SK-N-SH treated with all-trans-retinoic acid at 6 μM for 48 hours (cell line): ENCODE measurements at regions not wholly inside any gene's neighbourhood (a gene's known extent, or its start where the extent isn't known, plus 50 kb on each side); places are given as distances from the start of the nearest gene placed in this dataset.
"Not testable (repeated sequence)": the region's sequence is repeated elsewhere in the genome, so short reads cannot be mapped to it uniquely, and the experiment has no call there.

Experiments
- ATAC-seq: fragments of 200-7000 bp; cut with Tn5 transposase; 3 replicates; pipeline ENCODE4 v1.9.1; 2020; ENCODE audit warnings: mild to moderate bottlenecking, moderate library complexity
- ARNTL ChIP-seq: fragments of 450-650 bp; formaldehyde crosslinking; IDR thresholded peaks from 2 replicates; pipeline ENCODE4 v1.5.0; 2020; ENCODE audit warnings: low read depth, mild to moderate bottlenecking, moderate library complexity, borderline replicate concordance
- BACH2 ChIP-seq: fragments of 250-450 bp; sonication (Bioruptor Pico); IDR thresholded peaks from 2 replicates; pipeline ENCODE4 v1.9.0; 2021; ENCODE audit warnings: mild to moderate bottlenecking, borderline replicate concordance
- CSDC2 ChIP-seq: fragments of 250-450 bp; sonication (Bioruptor Pico); IDR thresholded peaks from 2 replicates; pipeline ENCODE4 v1.5.0; 2020; ENCODE audit warnings: mild to moderate bottlenecking, moderate library complexity
- ESRRG ChIP-seq: fragments of 250-450 bp; sonication (Bioruptor Pico); IDR thresholded peaks from 2 replicates; pipeline ENCODE4 v1.6.1; 2021; ENCODE audit warnings: mild to moderate bottlenecking
- GLIS3 ChIP-seq: fragments of 250-450 bp; sonication (Bioruptor Pico); IDR thresholded peaks from 2 replicates; pipeline ENCODE4 v1.5.0; 2020; ENCODE audit warnings: mild to moderate bottlenecking, moderate library complexity
- ISL1 ChIP-seq: fragments of 250-450 bp; sonication (Bioruptor Pico); IDR thresholded peaks from 2 replicates; pipeline ENCODE4 v2.1.2; 2022; ENCODE audit warnings: mild to moderate bottlenecking, moderate library complexity
- OSR1 ChIP-seq: fragments of 250-450 bp; sonication (Bioruptor Pico); IDR thresholded peaks from 2 replicates; pipeline ENCODE4 v1.8.0; 2022; ENCODE audit warnings: moderate library complexity, mild to moderate bottlenecking, inconsistent platforms
- PPARA ChIP-seq: fragments of 250-450 bp; sonication (Bioruptor Pico); IDR thresholded peaks from 2 replicates; pipeline ENCODE4 v1.5.0; 2020; ENCODE audit warnings: mild to moderate bottlenecking, borderline replicate concordance
- RARB ChIP-seq: fragments of 250-450 bp; sonication (Bioruptor Pico); IDR thresholded peaks from 2 replicates; pipeline ENCODE4 v1.8.0; 2021; ENCODE audit warnings: mild to moderate bottlenecking, moderate library complexity
- SNAI2 ChIP-seq: fragments of 250-450 bp; sonication (Bioruptor Pico); IDR thresholded peaks from 2 replicates; pipeline ENCODE4 v1.5.0; 2020; ENCODE audit warnings: mild to moderate bottlenecking, moderate library complexity
- TCF4 ChIP-seq: fragments of 250-450 bp; sonication (Bioruptor Pico); IDR thresholded peaks from 2 replicates; pipeline ENCODE4 v1.8.0; 2021; ENCODE audit warnings: mild to moderate bottlenecking, moderate library complexity, borderline replicate concordance
- TOX ChIP-seq: fragments of 250-450 bp; sonication (Bioruptor Pico); IDR thresholded peaks from 2 replicates; pipeline ENCODE4 v1.8.0; 2021; ENCODE audit warnings: mild to moderate bottlenecking, moderate library complexity, borderline replicate concordance
- ZC3H10 ChIP-seq: fragments of 250-450 bp; sonication (Bioruptor Pico); IDR thresholded peaks from 2 replicates; pipeline ENCODE4 v1.5.1; 2021; ENCODE audit warnings: mild to moderate bottlenecking, moderate library complexity
- ZFP3 ChIP-seq: fragments of 250-450 bp; sonication (Bioruptor Pico); IDR thresholded peaks from 2 replicates; pipeline ENCODE4 v1.5.0; 2020; ENCODE audit warnings: mild to moderate bottlenecking, moderate library complexity
- ZNF565 ChIP-seq: fragments of 450-650 bp; formaldehyde crosslinking; conservative IDR thresholded peaks from 2 replicates; pipeline ENCODE4 v1.5.0; 2020; ENCODE audit warnings: low read depth, mild to moderate bottlenecking, moderate library complexity
- ZNF70 ChIP-seq: fragments of 450-650 bp; formaldehyde crosslinking; IDR thresholded peaks from 2 replicates; pipeline ENCODE4 v1.5.0; 2020; ENCODE audit warnings: mild to moderate bottlenecking, moderate library complexity
- ZNF8 ChIP-seq: fragments of 450-650 bp; formaldehyde crosslinking; IDR thresholded peaks from 2 replicates; pipeline ENCODE4 v1.5.0; 2020; ENCODE audit warnings: mild to moderate bottlenecking, moderate library complexity
- TF ChIP-seq, protein P1 (sequence below): fragments of 250-450 bp; sonication (Bioruptor Pico); IDR thresholded peaks from 2 replicates; pipeline ENCODE4 v1.8.0; 2021; ENCODE audit warnings: low read depth, mild to moderate bottlenecking, moderate library complexity, borderline replicate concordance
- TF ChIP-seq, protein P2 (sequence below): fragments of 250-450 bp; sonication (Bioruptor Pico); IDR thresholded peaks from 2 replicates; pipeline ENCODE4 v1.5.1; 2020; ENCODE audit warnings: low read depth, mild to moderate bottlenecking, moderate library complexity
- TF ChIP-seq, protein P3 (sequence below): fragments of 250-450 bp; sonication (Bioruptor Pico); IDR thresholded peaks from 2 replicates; pipeline ENCODE4 v1.8.0; 2020; ENCODE audit warnings: mild to moderate bottlenecking, moderate library complexity, borderline replicate concordance
- TF ChIP-seq, protein P4 (sequence below): fragments of 250-450 bp; sonication (Bioruptor Pico); IDR thresholded peaks from 2 replicates; pipeline ENCODE4 v1.5.1; 2021; ENCODE audit warnings: mild to moderate bottlenecking, moderate library complexity

DNA sequence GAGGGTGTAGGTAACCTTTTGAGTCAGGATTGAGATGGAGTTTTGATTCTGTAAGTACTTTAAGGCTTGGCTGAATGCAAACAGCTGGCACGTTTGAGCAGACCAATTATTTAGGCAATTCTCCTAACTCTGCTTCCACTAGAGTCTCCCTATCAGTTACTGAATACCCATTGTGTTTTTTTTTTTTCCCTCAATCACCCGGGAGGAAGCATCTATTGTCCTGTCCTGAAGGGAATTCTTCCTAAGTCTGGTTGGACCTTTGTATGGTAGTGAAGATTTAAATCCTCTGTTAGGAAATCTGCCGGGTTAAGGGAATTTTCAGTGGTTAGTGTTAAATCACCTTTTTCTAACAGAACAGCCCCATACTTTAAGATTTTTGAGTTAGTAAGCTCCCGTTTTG lies 571.2 kb upstream of the USP24 start (continued):
- TF ChIP-seq, protein P1, sequence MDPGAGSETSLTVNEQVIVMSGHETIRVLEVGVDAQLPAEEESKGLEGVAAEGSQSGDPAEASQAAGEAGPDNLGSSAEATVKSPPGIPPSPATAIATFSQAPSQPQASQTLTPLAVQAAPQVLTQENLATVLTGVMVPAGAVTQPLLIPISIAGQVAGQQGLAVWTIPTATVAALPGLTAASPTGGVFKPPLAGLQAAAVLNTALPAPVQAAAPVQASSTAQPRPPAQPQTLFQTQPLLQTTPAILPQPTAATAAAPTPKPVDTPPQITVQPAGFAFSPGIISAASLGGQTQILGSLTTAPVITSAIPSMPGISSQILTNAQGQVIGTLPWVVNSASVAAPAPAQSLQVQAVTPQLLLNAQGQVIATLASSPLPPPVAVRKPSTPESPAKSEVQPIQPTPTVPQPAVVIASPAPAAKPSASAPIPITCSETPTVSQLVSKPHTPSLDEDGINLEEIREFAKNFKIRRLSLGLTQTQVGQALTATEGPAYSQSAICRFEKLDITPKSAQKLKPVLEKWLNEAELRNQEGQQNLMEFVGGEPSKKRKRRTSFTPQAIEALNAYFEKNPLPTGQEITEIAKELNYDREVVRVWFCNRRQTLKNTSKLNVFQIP (CRISPR knock-in tag) = no peak

DNA sequence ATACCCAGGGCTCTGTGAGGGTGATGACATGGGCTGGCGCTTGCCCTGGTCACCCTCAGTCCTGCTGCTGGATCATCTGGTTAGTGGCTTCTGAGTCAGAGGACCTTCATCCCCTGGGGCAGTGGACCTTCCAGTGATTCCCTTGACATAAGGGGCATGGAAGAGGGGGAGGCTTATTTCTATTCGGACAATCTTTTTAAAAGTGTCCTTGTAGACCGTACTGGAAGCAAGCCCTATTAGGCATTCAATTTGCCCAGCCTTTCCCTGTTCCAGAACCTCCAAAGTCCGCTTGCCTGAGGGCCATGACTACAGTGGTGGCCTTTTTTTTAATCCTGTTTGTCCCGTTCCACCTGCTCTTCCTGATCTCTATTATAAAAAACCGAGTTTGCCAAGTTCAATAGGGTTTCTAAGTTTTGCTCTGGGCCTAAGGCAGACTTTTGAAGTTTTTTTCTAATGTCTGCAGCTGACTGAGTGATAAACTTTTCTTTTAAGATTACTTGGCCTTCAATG lies 569.8 kb upstream of the USP24 start:
- ATAC-seq = not testable (repeated sequence)

DNA sequence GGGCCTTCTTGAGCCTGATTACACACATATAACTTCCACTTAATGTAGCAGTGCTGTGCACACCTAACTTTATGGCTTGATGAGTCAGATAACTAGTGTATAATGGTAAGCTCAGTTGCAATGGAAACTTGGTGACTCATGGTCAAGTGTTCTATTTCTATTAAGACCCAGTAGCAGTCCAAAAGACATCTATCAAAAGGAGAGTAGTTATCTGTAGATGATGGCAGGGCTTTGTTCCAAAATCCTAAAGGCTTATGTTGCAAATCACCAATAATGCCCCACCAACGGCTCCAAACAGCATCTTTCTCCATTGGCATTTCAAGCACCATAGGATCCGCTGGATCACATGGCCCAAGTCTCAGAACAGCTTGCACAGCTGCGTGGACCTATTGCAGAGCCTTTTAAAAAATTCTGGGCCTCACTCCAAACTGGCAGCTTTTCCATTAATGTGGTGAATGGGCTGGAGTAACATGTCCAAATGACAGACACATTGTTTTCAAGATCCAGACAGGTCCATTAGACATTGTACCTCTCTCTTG lies 566.8 kb upstream of the USP24 start:
- peak; percentile 68 for TF ChIP-seq ISL1 (CRISPR knock-in tag)
- no peak for TF ChIP-seq ESRRG (CRISPR knock-in tag)
- peak; percentile 65 for TF ChIP-seq TOX
- ATAC-seq = peak; percentile 95

DNA sequence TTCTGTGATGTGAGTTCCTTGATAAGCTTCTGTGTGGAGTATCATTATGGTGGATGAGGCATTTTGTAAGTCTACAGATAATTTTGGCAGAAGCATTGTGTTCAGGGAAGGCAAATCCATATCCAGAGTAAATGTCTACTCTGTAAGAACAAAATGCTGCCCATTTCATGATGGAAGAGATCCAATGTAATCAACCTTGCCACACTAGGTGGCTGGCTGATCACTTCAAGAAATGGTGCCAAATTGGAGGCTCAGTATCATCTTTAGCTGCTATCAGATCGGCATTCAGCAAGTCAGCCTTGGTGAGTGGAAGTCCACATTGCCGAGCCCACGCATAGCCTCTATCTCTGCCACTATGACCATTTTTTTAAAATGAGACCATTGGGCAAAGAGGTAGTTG lies 565.8 kb upstream of the USP24 start:
- TF ChIP-seq ISL1 (CRISPR knock-in tag) = no peak
- no peak for TF ChIP-seq CSDC2 (CRISPR knock-in tag)
- no peak for TF ChIP-seq SNAI2 (CRISPR knock-in tag)
- TF ChIP-seq ZFP3 (CRISPR knock-in tag) = no peak
- no peak for TF ChIP-seq ESRRG (CRISPR knock-in tag)
- no peak for TF ChIP-seq GLIS3 (CRISPR knock-in tag)
- TF ChIP-seq, protein P2, sequence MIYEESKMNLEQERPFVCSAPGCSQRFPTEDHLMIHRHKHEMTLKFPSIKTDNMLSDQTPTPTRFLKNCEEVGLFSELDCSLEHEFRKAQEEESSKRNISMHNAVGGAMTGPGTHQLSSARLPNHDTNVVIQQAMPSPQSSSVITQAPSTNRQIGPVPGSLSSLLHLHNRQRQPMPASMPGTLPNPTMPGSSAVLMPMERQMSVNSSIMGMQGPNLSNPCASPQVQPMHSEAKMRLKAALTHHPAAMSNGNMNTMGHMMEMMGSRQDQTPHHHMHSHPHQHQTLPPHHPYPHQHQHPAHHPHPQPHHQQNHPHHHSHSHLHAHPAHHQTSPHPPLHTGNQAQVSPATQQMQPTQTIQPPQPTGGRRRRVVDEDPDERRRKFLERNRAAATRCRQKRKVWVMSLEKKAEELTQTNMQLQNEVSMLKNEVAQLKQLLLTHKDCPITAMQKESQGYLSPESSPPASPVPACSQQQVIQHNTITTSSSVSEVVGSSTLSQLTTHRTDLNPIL (CRISPR knock-in tag) = no peak
- TF ChIP-seq TCF4 = no peak
- TF ChIP-seq, protein P1 (CRISPR knock-in tag) = no peak
- TF ChIP-seq ZC3H10 (CRISPR knock-in tag) = no peak
- no peak for TF ChIP-seq OSR1 (CRISPR knock-in tag)
- TF ChIP-seq, protein P3, sequence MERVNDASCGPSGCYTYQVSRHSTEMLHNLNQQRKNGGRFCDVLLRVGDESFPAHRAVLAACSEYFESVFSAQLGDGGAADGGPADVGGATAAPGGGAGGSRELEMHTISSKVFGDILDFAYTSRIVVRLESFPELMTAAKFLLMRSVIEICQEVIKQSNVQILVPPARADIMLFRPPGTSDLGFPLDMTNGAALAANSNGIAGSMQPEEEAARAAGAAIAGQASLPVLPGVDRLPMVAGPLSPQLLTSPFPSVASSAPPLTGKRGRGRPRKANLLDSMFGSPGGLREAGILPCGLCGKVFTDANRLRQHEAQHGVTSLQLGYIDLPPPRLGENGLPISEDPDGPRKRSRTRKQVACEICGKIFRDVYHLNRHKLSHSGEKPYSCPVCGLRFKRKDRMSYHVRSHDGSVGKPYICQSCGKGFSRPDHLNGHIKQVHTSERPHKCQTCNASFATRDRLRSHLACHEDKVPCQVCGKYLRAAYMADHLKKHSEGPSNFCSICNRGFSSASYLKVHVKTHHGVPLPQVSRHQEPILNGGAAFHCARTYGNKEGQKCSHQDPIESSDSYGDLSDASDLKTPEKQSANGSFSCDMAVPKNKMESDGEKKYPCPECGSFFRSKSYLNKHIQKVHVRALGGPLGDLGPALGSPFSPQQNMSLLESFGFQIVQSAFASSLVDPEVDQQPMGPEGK (CRISPR knock-in tag) = no peak
- no peak for TF ChIP-seq ZNF8 (CRISPR knock-in tag)
- no peak for TF ChIP-seq ZNF70
- TF ChIP-seq, protein P4, sequence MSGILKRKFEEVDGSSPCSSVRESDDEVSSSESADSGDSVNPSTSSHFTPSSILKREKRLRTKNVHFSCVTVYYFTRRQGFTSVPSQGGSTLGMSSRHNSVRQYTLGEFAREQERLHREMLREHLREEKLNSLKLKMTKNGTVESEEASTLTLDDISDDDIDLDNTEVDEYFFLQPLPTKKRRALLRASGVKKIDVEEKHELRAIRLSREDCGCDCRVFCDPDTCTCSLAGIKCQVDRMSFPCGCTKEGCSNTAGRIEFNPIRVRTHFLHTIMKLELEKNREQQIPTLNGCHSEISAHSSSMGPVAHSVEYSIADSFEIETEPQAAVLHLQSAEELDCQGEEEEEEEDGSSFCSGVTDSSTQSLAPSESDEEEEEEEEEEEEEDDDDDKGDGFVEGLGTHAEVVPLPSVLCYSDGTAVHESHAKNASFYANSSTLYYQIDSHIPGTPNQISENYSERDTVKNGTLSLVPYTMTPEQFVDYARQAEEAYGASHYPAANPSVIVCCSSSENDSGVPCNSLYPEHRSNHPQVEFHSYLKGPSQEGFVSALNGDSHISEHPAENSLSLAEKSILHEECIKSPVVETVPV (CRISPR knock-in tag) = no peak
- TF ChIP-seq RARB (CRISPR knock-in tag) = no peak
- no peak for TF ChIP-seq ARNTL (CRISPR knock-in tag)
- no peak for TF ChIP-seq PPARA (CRISPR knock-in tag)
- TF ChIP-seq BACH2 (CRISPR knock-in tag) = no peak
- ATAC-seq = no peak

DNA sequence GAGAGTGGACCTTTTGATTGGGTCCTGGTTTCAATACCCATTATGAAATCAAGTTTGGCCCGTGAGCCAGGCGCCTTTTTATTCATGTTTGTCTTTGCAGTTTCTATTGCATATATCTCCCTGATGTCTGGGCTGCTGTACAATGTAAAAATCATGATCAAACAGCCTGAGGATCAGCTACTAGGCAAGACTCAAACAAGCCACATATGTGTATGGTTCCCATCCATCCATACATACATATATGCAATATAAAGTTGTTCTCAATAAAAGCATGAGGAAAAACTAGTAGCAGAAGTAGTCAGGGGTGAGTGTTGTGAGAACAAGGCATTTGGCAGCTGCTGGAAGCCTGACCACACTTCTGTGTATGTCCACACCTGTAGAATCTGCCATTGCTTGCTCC lies 562.4 kb upstream of the USP24 start:
- no peak for ATAC-seq
- TF ChIP-seq PPARA (CRISPR knock-in tag) (no peak), ARNTL (CRISPR knock-in tag) (no peak), ZNF70 (no peak), TOX (no peak), ESRRG (CRISPR knock-in tag) (no peak), SNAI2 (CRISPR knock-in tag) (no peak), ZNF565 (CRISPR knock-in tag) (no peak)
- TF ChIP-seq, protein P1 (CRISPR knock-in tag) = no peak
